ENCODE measurements at regions not wholly inside any gene's neighbourhood (a gene's known extent, or its start where the extent isn't known, plus 50 kb on each side); places are given as distances from the start of the nearest gene placed in this dataset.

- DNase-seq = no peak
These were observed 84.5 kb upstream of the GPR26 start for GRCh38 chr10:123581656-123582055.

DNA sequence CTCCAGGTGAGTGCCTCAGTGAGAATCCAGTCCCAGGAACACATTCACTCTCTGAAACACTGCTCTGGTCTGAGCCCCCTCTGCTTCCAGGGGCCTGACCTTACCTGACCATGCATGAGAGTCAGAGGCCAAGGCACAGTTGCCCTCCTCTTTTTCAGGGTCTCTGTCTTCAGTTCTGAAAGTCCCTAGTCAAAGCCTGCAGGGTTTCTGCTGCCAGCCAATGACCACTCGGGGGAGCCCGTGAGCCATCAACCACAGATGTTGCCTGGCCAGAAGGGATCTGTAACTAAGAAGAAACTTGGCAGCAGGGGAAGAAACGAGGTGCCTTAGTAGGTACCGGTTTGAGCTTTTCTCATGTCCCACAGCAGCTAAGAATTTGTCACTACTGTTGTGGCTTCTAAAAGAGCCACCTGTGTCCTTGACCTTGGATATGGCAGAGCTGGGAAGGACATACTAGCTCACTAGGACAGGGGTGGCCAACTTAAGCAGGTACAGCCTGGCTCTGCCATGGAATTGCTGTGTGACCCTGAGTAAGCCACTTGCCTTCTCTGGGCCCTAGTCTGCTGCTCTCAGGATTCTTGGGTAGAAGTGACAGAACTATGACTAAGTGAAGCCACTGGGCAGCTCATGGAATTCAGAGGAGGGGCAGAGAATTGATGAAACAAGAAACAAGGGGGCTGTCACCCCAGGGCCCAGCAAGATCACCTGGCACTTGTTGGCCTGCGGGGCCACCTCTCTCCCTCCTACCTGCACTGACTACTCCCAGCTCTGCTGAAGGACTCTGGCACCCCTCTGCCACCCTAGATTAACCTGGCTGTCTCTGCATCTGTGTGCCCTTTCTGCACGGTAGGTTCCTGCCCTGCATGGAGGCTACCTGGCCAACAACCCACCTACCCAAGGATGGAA, 83.8 kb upstream of the GPR26 start:
- peak; percentile 13 for DNase-seq

GRCh38 chr10:123583639-123584418, 82.3 kb upstream of the GPR26 start:
- peak; percentile 41 for DNase-seq

- DNase-seq = no peak
These were observed 81.8 kb upstream of the GPR26 start for GRCh38 chr10:123584419-123584775.

DNA sequence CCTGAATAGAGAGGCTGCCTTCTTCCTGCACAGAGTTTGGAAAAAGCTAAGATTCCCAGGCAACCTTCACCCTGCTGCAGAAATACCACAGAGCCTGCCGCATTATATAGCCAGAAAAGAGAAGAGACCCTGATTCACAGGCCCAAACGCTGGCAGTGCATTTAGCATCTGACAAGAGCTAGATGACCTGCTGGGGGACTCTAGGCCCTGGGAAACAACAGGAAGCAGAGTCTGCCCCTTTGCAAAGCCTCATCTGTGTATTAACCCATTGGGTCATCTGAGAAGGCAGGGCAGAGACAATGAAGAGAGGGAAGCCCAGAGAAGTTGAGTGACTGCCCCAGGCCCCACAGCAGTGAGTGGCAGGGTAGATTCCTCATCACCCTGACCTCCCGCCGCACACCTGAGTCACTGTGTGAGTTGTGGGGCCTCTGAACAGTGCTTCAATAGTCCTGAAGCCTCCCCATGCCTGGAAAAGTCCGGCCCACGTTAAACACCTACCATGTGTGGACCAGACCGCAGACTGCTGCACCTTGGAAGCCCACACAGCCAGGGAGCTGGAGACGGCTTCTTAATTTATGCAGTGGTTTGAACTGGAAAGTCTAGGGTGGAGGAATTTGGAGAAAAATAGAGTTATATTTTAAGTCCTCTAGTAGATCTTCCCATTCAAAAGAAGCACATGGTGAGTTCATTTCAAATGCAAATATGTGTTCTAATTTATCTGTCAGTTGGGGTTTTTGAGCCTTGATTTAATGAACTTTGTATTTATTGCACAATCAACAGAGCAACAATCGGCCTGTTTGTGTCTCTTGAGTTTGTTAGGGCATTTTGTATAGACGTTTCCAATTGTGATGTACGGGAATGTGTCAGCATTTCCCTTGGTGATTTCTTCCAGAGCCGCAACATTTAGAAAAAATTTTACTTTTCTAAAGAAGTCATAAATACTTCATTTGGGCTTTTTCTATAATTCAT, 80.4 kb upstream of the GPR26 start:
- DNase-seq = no peak

DNA sequence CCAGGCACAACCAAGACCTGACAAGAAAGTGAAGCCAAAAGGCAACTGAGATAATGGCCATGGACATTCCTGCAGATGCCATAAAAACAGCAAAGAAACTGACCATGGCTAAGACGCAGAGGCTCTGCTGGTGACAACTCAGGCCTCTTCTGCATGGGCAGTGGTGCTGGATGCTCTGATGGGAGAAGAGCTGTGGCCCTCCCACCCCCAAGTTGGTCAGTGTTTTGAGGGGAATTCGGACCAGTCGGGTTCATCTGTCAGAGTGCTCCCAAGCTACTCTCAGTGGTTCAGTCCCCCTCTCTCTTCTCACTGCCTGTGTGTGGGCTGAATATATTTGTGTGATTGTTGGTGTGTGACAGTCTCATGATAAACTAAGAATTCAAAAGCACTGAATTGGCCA, 79.0 kb upstream of the GPR26 start:
- DNase-seq = no peak

- no peak for DNase-seq
These were observed 77.7 kb upstream of the GPR26 start for GRCh38 chr10:123588386-123588914.

DNA sequence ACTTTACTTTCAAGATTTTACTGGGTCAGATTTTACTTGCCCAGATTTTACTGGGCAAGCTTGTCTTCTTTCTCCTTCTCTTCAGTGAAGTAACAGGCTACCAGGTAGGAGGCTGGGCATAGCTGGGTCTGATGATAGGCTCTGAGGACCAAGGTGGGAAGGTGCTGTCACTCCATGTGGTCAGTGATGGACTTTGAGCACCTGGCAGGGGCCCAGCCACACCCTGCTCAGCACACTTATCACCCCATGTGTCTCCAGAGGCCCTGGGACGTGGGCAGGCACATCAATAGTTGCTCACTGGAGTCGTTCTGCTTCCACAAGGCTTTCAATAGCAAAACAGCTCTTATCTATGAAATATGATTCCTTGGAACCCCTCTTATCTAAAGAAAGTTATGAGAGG, 70.5 kb upstream of the GPR26 start:
- DNase-seq = no peak

DNA sequence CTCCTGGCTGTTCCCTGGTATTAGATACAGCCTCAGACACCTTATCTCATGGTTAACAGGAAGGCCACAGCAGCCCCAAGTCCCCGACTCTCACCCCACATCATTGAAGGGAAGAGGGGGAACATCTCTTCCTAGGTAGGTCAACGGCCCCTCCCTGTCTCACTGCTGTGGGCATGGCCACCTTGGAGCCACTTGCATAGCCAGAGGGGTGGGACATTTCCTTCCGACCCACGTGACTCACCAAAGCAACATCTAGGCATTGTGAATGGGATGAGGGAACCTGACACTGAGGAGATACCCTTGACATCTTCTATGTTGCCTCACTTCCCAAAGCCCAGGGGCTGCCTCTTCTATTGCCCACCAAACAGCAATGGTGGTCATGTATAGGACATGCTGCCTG, 68.5 kb upstream of the GPR26 start:
- DNase-seq = no peak

GRCh38 chr10:123599366-123599849, 66.7 kb upstream of the GPR26 start:
- DNase-seq = no peak

DNA sequence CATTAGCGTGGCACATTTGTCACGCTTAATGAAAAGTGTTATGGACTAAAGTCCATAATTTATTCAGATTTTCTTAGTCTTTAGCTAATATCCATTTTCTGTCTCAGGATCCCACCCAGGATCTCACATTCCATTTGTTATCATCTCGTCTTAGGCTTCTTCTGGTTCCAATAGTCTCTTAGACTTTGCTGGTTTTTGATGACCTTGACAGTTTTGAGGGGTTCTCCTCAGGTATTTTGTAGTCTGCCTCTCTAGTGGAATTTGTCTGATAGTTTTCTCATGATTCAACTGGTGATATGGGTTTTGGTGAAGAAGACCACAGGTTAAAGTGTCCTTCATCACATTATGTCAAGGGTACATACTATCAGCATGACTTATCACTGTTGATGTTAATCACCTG, 66.0 kb upstream of the GPR26 start:
- DNase-seq = no peak

DNA sequence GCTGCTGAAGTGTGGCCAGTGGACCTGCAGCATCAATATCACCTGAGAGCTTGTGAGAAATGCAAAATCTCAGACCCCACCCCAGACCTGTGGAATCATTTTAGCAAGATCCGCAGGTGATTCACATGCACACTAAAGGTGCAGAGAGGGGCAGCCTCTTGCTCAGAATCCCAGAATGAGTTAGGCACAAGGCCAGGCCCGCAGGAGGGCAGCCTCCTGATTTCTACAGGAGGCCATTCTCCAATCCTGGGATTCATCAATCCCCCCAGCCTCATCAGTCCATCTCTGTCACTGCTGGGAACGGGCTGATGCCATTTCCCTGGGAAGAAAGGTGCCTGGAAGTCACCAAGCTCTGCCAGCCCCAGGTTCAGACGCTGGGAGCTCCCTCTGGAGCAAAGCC, 63.0 kb upstream of the GPR26 start:
- no peak for DNase-seq

DNA sequence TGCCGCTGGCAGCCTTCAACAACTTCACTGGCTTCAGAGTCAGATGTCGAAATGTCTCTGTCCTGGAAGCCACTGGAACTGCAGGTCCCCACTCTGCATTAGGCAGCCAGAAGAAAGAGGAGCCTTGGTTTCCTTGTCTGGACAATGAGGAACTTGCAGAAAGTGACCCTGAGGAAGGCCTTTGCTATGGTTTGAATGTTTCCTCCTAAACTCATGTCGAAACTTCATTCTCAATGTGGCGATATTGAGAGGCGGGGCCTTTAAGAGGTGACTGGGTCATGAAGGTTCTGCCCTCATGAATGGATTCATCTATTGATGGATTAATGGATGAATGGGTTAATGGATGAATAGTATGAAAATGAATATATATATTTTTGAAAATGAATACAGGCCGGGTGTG, 61.6 kb upstream of the GPR26 start:
- DNase-seq = no peak

DNA sequence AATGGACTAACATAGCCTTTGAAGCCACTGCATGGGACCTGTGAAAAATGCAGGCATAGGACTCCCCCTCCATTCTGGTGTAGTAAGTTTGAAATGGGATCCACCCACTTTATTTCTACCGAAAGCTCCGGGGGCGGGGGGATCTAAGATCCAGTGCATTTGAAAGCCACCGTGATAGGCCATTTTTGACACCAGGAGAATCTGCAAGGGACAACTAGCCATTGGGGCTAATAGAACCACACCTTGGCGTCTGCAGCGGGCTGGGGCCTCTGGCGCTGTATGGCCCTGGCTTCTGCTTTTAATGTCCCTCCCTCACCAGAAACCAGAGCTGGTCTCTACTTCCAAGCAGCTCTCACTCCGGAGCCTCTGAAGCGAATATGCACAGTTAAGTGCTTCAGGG, 60.1 kb upstream of the GPR26 start:
- DNase-seq = no peak

GRCh38 chr10:123606955-123607354, 59.2 kb upstream of the GPR26 start:
- no peak for DNase-seq

- no peak for DNase-seq
These were observed 58.8 kb upstream of the GPR26 start for GRCh38 chr10:123607386-123607785.

GRCh38 chr10:123608047-123608446, 58.1 kb upstream of the GPR26 start:
- no peak for DNase-seq

DNA sequence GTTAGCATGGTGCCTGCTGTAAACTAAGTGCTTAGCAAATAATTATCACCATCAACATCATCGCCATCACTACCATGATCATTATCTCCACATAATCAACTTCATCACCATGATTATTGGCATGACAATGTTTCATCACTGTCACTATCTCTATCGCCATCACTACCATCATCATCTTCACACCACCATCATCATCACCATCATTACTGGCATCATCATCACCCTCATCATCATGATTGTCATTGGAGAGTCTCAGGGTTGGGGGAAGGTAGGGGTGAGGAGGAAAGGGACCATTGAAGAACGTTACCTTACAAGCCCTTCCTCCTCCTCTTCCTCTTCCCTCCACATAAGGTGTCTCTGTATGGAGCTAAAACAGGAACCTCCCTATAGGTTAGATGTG, 54.9 kb upstream of the GPR26 start:
- DNase-seq = no peak

- no peak for DNase-seq
These were observed 54.3 kb upstream of the GPR26 start for GRCh38 chr10:123611876-123612275.

GRCh38 chr10:123613346-123613850, 52.8 kb upstream of the GPR26 start:
- no peak for DNase-seq

DNA sequence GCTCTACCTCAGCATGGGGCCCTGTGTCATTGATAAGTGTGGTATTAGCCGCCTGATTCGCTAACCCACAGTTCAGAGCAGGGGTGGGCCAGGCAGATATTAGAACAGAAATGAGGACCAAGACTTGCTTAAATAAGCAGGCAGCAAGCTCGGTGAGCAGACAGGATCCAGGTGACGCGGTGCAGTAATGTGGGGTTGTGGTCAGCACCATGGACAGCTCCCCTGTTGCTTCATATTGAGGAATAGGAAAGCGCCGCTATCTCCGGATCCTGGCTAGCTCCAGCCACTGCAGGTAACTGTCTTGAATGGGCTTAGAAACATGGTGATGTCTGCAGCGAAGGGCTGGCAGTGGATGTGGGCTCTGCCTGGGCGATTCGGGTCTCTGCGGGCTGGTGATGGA, 51.3 kb upstream of the GPR26 start:
- DNase-seq = no peak

All from DMS79 (cell line).